ENCODE measurements at regions not wholly inside any gene's neighbourhood (a gene's known extent, or its start where the extent isn't known, plus 50 kb on each side); places are given as distances from the start of the nearest gene placed in this dataset.

DNA sequence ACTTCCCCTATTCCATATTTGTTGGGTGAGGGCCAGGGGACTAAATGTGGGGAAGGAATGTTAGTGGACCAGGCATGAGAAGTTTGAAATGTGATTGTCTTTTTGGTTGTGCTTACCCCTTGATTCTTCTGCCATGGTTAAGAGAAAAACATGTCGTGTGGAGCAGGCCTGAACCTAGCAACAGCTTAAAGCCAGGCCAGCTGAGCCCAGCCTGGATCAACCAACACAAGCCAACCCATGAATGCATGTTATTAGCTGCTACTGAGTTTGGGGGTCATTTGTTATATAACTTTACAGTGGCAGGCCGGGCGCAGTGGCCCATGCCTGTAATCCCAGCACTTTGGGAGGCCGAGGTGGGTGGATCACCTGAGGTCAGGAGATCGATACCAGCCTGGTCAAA lies 52.4 kb upstream of the TRIO start:
- TF ChIP-seq, protein P1, sequence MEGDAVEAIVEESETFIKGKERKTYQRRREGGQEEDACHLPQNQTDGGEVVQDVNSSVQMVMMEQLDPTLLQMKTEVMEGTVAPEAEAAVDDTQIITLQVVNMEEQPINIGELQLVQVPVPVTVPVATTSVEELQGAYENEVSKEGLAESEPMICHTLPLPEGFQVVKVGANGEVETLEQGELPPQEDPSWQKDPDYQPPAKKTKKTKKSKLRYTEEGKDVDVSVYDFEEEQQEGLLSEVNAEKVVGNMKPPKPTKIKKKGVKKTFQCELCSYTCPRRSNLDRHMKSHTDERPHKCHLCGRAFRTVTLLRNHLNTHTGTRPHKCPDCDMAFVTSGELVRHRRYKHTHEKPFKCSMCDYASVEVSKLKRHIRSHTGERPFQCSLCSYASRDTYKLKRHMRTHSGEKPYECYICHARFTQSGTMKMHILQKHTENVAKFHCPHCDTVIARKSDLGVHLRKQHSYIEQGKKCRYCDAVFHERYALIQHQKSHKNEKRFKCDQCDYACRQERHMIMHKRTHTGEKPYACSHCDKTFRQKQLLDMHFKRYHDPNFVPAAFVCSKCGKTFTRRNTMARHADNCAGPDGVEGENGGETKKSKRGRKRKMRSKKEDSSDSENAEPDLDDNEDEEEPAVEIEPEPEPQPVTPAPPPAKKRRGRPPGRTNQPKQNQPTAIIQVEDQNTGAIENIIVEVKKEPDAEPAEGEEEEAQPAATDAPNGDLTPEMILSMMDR (conservative IDR thresholded peaks at IDR 0.05; ENCODE audit: low read depth, low read length) = no peak
- TF ChIP-seq EZH2 (IDR thresholded peaks at IDR 0.05; ENCODE audit: low read length, unreplicated experiment) = no peak

Measured in PC-3 (cell line).